IMR-90 (cell line): ENCODE measurements at regions not wholly inside any gene's neighbourhood (a gene's known extent, or its start where the extent isn't known, plus 50 kb on each side); places are given as distances from the start of the nearest gene placed in this dataset.
A peak's percentile ranks its signal among the peaks of the same experiment; 100 is the strongest.

Source experiments
- ATAC-seq: fragments of 200-7000 bp; cut with Tn5 transposase; 2 replicates; pipeline ENCODE4 v1.9.1; 2020; ENCODE audit warnings: low read depth, mild to moderate bottlenecking, moderate library complexity
- BruUV-seq: library from RNA; stranded (reverse); fragments of 400-500 nt; replicated peaks from 2 replicates; lab custom pipeline; 2021; lab: Mats Ljungman, UMichigan
- CTCF ChIA-PET: fragments of 300-600 bp; formaldehyde crosslinking; extraction: SDS; loops from one replicate; lab custom pipeline; 2021; ENCODE audit warnings: antibody characterized with exemption; lab: Yijun Ruan, JAX
- POLR2A ChIA-PET: fragments of 300-600 bp; sonication (Branson Sonifier 250); formaldehyde crosslinking; loops from one replicate; lab custom pipeline; 2022; ENCODE audit warnings: antibody characterized with exemption; ENCODE audit not compliant: unreplicated experiment; lab: Charles Lee
- DNase-seq: peaks from one replicate; pipeline ENCODE4 v3.0.0; 2013
- H2AFZ ChIP-seq: replicated peaks from 2 replicates; pipeline ENCODE3; 2013; ENCODE audit warnings: low read length, mild to moderate bottlenecking; ENCODE audit not compliant: poor library complexity
- H2AK5ac ChIP-seq: 2 replicates; pipeline ENCODE4 v1.6.1; 2013; ENCODE audit warnings: low read depth, low read length, inconsistent platforms
- H2AK9ac ChIP-seq: replicated peaks from 2 replicates; pipeline ENCODE3; 2013; ENCODE audit warnings: mild to moderate bottlenecking, low read depth, low read length, moderate library complexity; ENCODE audit not compliant: poor library complexity
- H2BK120ac ChIP-seq: 2 replicates; pipeline ENCODE4 v1.6.1; 2013; ENCODE audit warnings: low read depth, low read length, inconsistent platforms
- H2BK15ac ChIP-seq: 3 replicates; pipeline ENCODE4 v1.6.1; 2013; ENCODE audit warnings: low read depth, low read length, inconsistent platforms
- H2BK20ac ChIP-seq: 2 replicates; pipeline ENCODE4 v1.6.1; 2013; ENCODE audit warnings: low read depth, mild to moderate bottlenecking, inconsistent platforms, low read length, moderate library complexity
- H2BK5ac ChIP-seq: 2 replicates; pipeline ENCODE4 v1.6.1; 2013; ENCODE audit warnings: mild to moderate bottlenecking, low read depth, low read length, inconsistent platforms; ENCODE audit not compliant: poor library complexity, severe bottlenecking
- H3K14ac ChIP-seq: replicated peaks from 2 replicates; pipeline ENCODE4 v1.6.1; 2013; ENCODE audit warnings: low read depth, low read length, inconsistent platforms
- H3K18ac ChIP-seq: 2 replicates; pipeline ENCODE4 v1.6.1; 2013; ENCODE audit warnings: low read depth, low read length, control low read depth
- H3K23ac ChIP-seq: 2 replicates; pipeline ENCODE4 v1.6.1; 2013; ENCODE audit warnings: low read depth, low read length, inconsistent platforms
- H3K27ac ChIP-seq: 2 replicates; pipeline ENCODE4 v1.5.1; 2013; ENCODE audit warnings: mild to moderate bottlenecking, control low read depth, low read length; ENCODE audit not compliant: insufficient read depth
- H3K27me3 ChIP-seq: 2 replicates; pipeline ENCODE4 v1.6.1; 2013; ENCODE audit warnings: low read length; ENCODE audit not compliant: control insufficient read depth, insufficient read depth
- H3K36me3 ChIP-seq: 2 replicates; pipeline ENCODE4 v1.6.1; 2013; ENCODE audit warnings: low read length, mixed read lengths; ENCODE audit not compliant: control insufficient read depth, insufficient read depth
- H3K4ac ChIP-seq: 2 replicates; pipeline ENCODE4 v1.6.1; 2013; ENCODE audit warnings: low read depth, low read length, inconsistent platforms
- H3K4me1 ChIP-seq: 2 replicates; pipeline ENCODE4 v1.6.1; 2013; ENCODE audit warnings: low read length, mixed read lengths; ENCODE audit not compliant: control insufficient read depth, insufficient read depth
- H3K4me2 ChIP-seq: 2 replicates; pipeline ENCODE4 v1.6.1; 2013; ENCODE audit warnings: low read depth, mild to moderate bottlenecking, control low read depth, low read length, moderate library complexity
- H3K4me3 ChIP-seq: 2 replicates; pipeline ENCODE4 v1.5.1; 2013; ENCODE audit warnings: low read depth, mild to moderate bottlenecking, control low read depth, low read length, moderate library complexity; ENCODE audit not compliant: insufficient read depth
- H3K56ac ChIP-seq: 2 replicates; pipeline ENCODE4 v1.6.1; 2013; ENCODE audit warnings: low read length, inconsistent platforms; ENCODE audit not compliant: insufficient read depth; ENCODE audit errors: extremely low read depth
- H3K79me1 ChIP-seq, 2 experiments: 2 replicates each; pipeline ENCODE4 v1.6.1; 2013; ENCODE audit warnings: low read length in 2 of 2, inconsistent platforms in 1 of 2, low read depth in 1 of 2
- H3K9ac ChIP-seq: 2 replicates; pipeline ENCODE4 v1.6.1; 2013; ENCODE audit warnings: low read depth, low read length, control low read depth
- H3K9me1 ChIP-seq: 2 replicates; pipeline ENCODE4 v1.6.1; 2013; ENCODE audit warnings: low read length, inconsistent platforms; ENCODE audit not compliant: insufficient read depth
- H3K9me3 ChIP-seq: 2 replicates; pipeline ENCODE4 v1.6.1; 2013; ENCODE audit warnings: low read length; ENCODE audit not compliant: control insufficient read depth, insufficient read depth
- H4K20me1 ChIP-seq: 2 replicates; pipeline ENCODE4 v1.6.1; 2013; ENCODE audit warnings: low read length, inconsistent platforms; ENCODE audit not compliant: insufficient read depth
- H4K5ac ChIP-seq: 2 replicates; pipeline ENCODE4 v1.6.1; 2013; ENCODE audit warnings: mild to moderate bottlenecking, low read depth, low read length, control low read depth
- H4K8ac ChIP-seq, 2 experiments: 2 replicates each; pipeline ENCODE4 v1.6.1; 2013; ENCODE audit warnings: low read depth in 2 of 2, low read length in 2 of 2, control low read depth in 1 of 2, inconsistent platforms in 1 of 2
- H4K91ac ChIP-seq: 2 replicates; pipeline ENCODE4 v1.6.1; 2013; ENCODE audit warnings: low read depth, low read length, inconsistent platforms; ENCODE audit not compliant: insufficient read depth
- BHLHE40 ChIP-seq: fragments of 150-350 bp; IDR thresholded peaks from 2 replicates; pipeline ENCODE4 v1.6.1; 2016; ENCODE audit warnings: mild to moderate bottlenecking, low read depth, low read length
- CHD1 ChIP-seq: IDR thresholded peaks from 2 replicates; pipeline ENCODE4 v1.6.1; 2012; ENCODE audit warnings: low read depth, low read length, improper control_type of control experiment
- FOS ChIP-seq: fragments of 150-350 bp; IDR thresholded peaks from 2 replicates; pipeline ENCODE4 v1.6.1; 2016; ENCODE audit warnings: low read depth, low read length
- MAFK ChIP-seq: IDR thresholded peaks from 2 replicates; pipeline ENCODE4 v1.6.1; 2012; ENCODE audit warnings: low read depth, low read length, improper control_type of control experiment
- RAD21 ChIP-seq: IDR thresholded peaks from 2 replicates; pipeline ENCODE4 v1.6.1; 2012; ENCODE audit warnings: low read length, improper control_type of control experiment
- SMC3 ChIP-seq: fragments of 150-350 bp; IDR thresholded peaks from 2 replicates; pipeline ENCODE4 v1.6.1; 2016; ENCODE audit warnings: low read depth, mild to moderate bottlenecking, antibody characterized with exemption, low read length, moderate library complexity
- WGBS, 2 experiments: methylation state at CpG; one replicate each; pipeline versions ENCODE4 v1.1.5 to v1.1.7; 2013; ENCODE audit warnings: missing lambda C conversion rate in 2 of 2; ENCODE audit not compliant: insufficient read length in 1 of 2; ENCODE audit errors: extremely low coverage in 2 of 2; 5-methylcytosine and 5-hydroxymethylcytosine counted together
- dilution Hi-C: fragments of 300-500 bp; cut with HindIII; formaldehyde crosslinking; loops from one replicate; pipeline ENCODE4 v1.14.3; 2018; ENCODE audit warnings: low sequenced_read_pairs; ENCODE audit not compliant: unreplicated experiment
- in situ Hi-C: fragments of 300-500 bp; cut with MboI; formaldehyde crosslinking; loops from 3 replicates; pipeline ENCODE4 v1.14.3; 2019; ENCODE audit warnings: low sequenced_read_pairs, inconsistent platforms, mixed read lengths
- intact Hi-C: fragments of 100-400 bp; cut with micrococcal nuclease; formaldehyde crosslinking; loops from 2 replicates; pipeline ENCODE4 v1.10.0; 2022
- TF ChIP-seq, protein P1 (sequence below): fragments of 150-350 bp; IDR thresholded peaks from 2 replicates; pipeline ENCODE4 v1.6.1; 2017; ENCODE audit warnings: mild to moderate bottlenecking, antibody characterized with exemption, low read length, low read depth

DNA sequence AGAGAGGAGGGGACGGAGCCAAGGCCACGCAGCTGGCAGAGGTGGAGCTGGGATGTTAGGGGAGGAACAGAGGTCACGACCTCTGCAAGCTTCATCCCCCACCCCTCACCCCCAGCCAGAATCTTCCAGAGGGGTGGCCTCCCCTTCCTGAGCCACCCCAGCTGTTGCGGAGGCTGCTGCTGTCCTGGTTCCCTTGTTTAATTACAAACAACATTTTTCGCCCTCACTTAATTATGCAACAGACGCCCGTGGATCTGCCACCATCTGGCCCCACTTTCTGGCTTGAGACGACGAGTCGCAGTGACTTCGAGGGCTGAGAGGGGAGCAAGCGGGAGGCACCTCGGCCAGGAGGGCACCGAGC lies 153.7 kb upstream of the PTPN1 start:
- intact Hi-C loops, result no loop called here
- Histone ChIP-seq H2BK5ac (no peak overlapping the region), H4K8ac (no peak overlapping the region), H2BK20ac (no peak overlapping the region), H3K36me3 (no peaks in the 10 kb centered on the region), H2BK120ac (0 out of 2 replicates have a peak overlapping the region, but pooled peaks have one; percentile 32), H3K56ac (no peak overlapping the region), H3K27me3 (no peaks in the 10 kb centered on the region), H2BK15ac (no peak overlapping the region), H3K14ac (no peak overlapping the region), H3K4me1 (no peaks in the 10 kb centered on the region), H3K4ac (no peak overlapping the region), H2AK9ac (no peak overlapping the region), H2AFZ (no peak overlapping the region), H3K18ac (no peak overlapping the region), H4K91ac (no peak overlapping the region), H3K9ac (no peak overlapping the region), H3K9me1 (no peaks in the 10 kb centered on the region), H3K23ac (no peak overlapping the region), H3K9me3 (no peaks in the 10 kb centered on the region), H3K4me3 (no peak overlapping the region), H3K4me2 (no peak overlapping the region), H4K20me1 (no peaks in the 10 kb centered on the region), H3K79me1 (no peaks in the 10 kb centered on the region), H2AK5ac (peak overlapping the region; percentile 12; the same call in 1 of the 2 replicates), H3K27ac (no peak overlapping the region), H4K5ac (no peak overlapping the region)
- no TSS peak for BruUV-seq
- ChIA-PET CTCF (no interaction called here), POLR2A (no interaction called here)
- DNase-seq (no peak), ATAC-seq (no peak)
- TF ChIP-seq CHD1, result no peak
- no peak for TF ChIP-seq RAD21
- no peak for TF ChIP-seq FOS
- TF ChIP-seq SMC3, result no peak
- TF ChIP-seq, protein P1, sequence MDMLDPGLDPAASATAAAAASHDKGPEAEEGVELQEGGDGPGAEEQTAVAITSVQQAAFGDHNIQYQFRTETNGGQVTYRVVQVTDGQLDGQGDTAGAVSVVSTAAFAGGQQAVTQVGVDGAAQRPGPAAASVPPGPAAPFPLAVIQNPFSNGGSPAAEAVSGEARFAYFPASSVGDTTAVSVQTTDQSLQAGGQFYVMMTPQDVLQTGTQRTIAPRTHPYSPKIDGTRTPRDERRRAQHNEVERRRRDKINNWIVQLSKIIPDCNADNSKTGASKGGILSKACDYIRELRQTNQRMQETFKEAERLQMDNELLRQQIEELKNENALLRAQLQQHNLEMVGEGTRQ, result no peak
- TF ChIP-seq BHLHE40, result no peak
- TF ChIP-seq MAFK, result no peak
- dilution Hi-C loops, result no loop called here
- WGBS, 2 experiments, result 30% methylated on average over 2 of the region's 14 CpGs; no CpG with 5 or more reads in 1 of the 2 experiments
- in situ Hi-C loops, result no loop called here
